Transverse colon (tissue), 4 donors: ENCODE measurements at regions not wholly inside any gene's neighbourhood (a gene's known extent, or its start where the extent isn't known, plus 50 kb on each side); places are given as distances from the start of the nearest gene placed in this dataset.

Experiments
- DNase-seq: peaks from one replicate; pipeline ENCODE4 v3.0.0-alpha.2; 2019
- H3K27ac ChIP-seq, 4 donors: fragments of 200-600 bp; sonication (generic); 2 replicates each; pipeline ENCODE4 v1.5.1; 2016 to 2018; ENCODE audit warnings: inconsistent platforms in 4 of 4
- H3K27me3 ChIP-seq: fragments of 200-600 bp; sonication (generic); 2 replicates; pipeline ENCODE4 v1.5.1; 2017; ENCODE audit warnings: inconsistent platforms
- H3K36me3 ChIP-seq, 4 donors: fragments of 200-600 bp; sonication (generic); 2 replicates each; pipeline ENCODE4 v1.5.1; 2017 to 2019; ENCODE audit warnings: inconsistent platforms in 4 of 4
- H3K4me1 ChIP-seq, 4 donors: fragments of 200-600 bp; sonication (generic); 2 replicates each; pipeline ENCODE4 v1.5.1; 2017 to 2020; ENCODE audit warnings: inconsistent platforms in 4 of 4
- H3K4me3 ChIP-seq, 4 donors: fragments of 200-600 bp; sonication (generic); 1 replicate in 1 of 4; 2 replicates in 3 of 4; pipeline versions ENCODE4 v1.5.1 to v1.6.1; 2017 to 2019; ENCODE audit warnings: inconsistent platforms in 4 of 4
- H3K9me3 ChIP-seq, 2 donors: fragments of 200-600 bp; sonication (generic); 2 replicates each; pipeline ENCODE4 v1.5.1; 2017 to 2019; ENCODE audit warnings: inconsistent platforms in 2 of 2
- EP300 ChIP-seq: sonication (generic); formaldehyde crosslinking; IDR thresholded peaks from one replicate; pipeline ENCODE4 v1.6.1; 2017; ENCODE audit warnings: antibody characterized with exemption, low read depth
- POLR2A ChIP-seq: fragments of 450-650 bp; IDR thresholded peaks from one replicate; pipeline ENCODE4 v1.6.1; 2016; ENCODE audit warnings: antibody characterized with exemption, mild to moderate bottlenecking, moderate library complexity
- POLR2AphosphoS5 ChIP-seq, 3 donors: sonication (generic); formaldehyde crosslinking; IDR thresholded peaks; one replicate each; pipeline ENCODE4 v1.6.1; 2016; ENCODE audit warnings: antibody characterized with exemption in 3 of 3
- WGBS, 2 donors: methylation state at CpG; one replicate each; pipeline ENCODE4 v1.1.5; 2018; ENCODE audit warnings: low coverage in 1 of 2; 5-methylcytosine and 5-hydroxymethylcytosine counted together
- in situ Hi-C, 4 donors: fragments of 200-750 bp; cut with MboI; loops; one replicate each; pipeline versions ENCODE4 v1.15.0 to v1.15.1; 2017; ENCODE audit warnings: low sequenced_read_pairs in 3 of 4, low pct_ligation_motif_present in 1 of 4, low pct_unique_long_range_greater_than_20kb in 1 of 4
- intact Hi-C: fragments of 100-400 bp; cut with DNase I; formaldehyde crosslinking; loops from one replicate; pipeline ENCODE4 v1.15.1; 2023; ENCODE audit warnings: low total_unique reads
- TF ChIP-seq, protein P1 (sequence below), 5 experiments: fragments of 200-600 bp in 3 of 5; fragments of 450-650 bp in 2 of 5; sonication (generic) in 3 of 5; IDR thresholded peaks; 1 replicate in 2 of 5; 2 replicates in 3 of 5; pipeline ENCODE4 v1.5.1; 2016 to 2017; ENCODE audit warnings: antibody characterized with exemption in 5 of 5, inconsistent platforms in 3 of 5, mild to moderate bottlenecking in 2 of 5, moderate library complexity in 1 of 5

DNA sequence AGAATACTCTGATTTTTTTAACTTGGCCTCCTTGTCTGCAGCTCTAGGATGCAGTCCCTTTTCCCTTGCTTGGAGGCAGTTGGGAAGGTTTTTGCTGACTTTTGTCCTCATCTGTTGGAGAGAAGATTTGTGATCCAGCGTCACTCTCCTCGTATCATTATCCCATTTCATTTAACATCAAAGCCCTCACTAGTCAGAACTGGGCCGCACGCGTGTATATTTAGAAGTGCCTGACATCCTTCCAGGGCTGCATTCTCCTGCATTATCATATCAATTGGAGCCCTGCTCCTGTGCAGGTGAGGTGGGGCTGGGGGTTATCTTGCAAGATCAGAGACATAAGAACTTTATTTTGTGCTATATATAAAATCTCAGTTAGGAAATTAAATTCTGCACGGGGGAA is 435.1 kb upstream of the HS6ST1 start:
- Histone ChIP-seq H3K36me3 (no peaks in the 10 kb centered on the region), H3K27me3 (no peaks in the 10 kb centered on the region), H3K9me3 (no peaks in the 10 kb centered on the region), H3K27ac (no peak overlapping the region), H3K4me1 (no peaks in the 10 kb centered on the region), H3K4me3 (no peak overlapping the region)
- no peak for DNase-seq
- in situ Hi-C loops (no loop called here), intact Hi-C loops (no loop called here)
- TF ChIP-seq, protein P1, sequence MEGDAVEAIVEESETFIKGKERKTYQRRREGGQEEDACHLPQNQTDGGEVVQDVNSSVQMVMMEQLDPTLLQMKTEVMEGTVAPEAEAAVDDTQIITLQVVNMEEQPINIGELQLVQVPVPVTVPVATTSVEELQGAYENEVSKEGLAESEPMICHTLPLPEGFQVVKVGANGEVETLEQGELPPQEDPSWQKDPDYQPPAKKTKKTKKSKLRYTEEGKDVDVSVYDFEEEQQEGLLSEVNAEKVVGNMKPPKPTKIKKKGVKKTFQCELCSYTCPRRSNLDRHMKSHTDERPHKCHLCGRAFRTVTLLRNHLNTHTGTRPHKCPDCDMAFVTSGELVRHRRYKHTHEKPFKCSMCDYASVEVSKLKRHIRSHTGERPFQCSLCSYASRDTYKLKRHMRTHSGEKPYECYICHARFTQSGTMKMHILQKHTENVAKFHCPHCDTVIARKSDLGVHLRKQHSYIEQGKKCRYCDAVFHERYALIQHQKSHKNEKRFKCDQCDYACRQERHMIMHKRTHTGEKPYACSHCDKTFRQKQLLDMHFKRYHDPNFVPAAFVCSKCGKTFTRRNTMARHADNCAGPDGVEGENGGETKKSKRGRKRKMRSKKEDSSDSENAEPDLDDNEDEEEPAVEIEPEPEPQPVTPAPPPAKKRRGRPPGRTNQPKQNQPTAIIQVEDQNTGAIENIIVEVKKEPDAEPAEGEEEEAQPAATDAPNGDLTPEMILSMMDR (IDR thresholded peaks at IDR 0.05), result no peak
- WGBS, 2 donors, result 80 to 94% methylated on average over 5 to 6 of the region's 6 CpGs

DNA sequence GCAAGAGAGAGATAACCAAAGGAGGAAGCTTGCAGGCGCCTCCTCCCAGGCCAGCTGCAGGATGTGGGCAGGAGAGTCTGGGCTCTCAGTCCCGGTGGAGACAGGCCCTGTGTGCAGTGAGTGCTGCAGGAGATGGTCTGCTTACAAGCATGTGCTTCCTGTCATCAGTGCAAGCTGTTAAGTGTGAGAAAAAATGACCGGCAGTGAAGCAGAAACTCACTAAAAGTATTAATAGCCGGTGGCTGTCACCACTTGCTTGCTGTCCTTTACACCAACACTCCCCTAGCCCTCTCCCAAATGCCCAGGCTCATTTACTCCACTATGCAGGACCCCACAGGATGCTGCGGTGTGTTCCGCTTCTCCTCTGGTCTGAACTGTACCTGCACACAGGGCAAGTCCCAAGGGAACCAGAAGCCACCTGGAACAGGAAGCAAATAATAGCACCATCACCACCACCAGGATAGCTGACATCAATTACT is 435.6 kb upstream of the HS6ST1 start:
- in situ Hi-C loops, result no loop called here
- no peaks in the 10 kb centered on the region for H3K4me1 ChIP-seq
- no peak for TF ChIP-seq POLR2AphosphoS5 (IDR thresholded peaks at IDR 0.05)
- TF ChIP-seq EP300, result no peak
- TF ChIP-seq POLR2A, result no peak
- TF ChIP-seq, protein P1 (IDR thresholded peaks at IDR 0.05), result no peak

DNA sequence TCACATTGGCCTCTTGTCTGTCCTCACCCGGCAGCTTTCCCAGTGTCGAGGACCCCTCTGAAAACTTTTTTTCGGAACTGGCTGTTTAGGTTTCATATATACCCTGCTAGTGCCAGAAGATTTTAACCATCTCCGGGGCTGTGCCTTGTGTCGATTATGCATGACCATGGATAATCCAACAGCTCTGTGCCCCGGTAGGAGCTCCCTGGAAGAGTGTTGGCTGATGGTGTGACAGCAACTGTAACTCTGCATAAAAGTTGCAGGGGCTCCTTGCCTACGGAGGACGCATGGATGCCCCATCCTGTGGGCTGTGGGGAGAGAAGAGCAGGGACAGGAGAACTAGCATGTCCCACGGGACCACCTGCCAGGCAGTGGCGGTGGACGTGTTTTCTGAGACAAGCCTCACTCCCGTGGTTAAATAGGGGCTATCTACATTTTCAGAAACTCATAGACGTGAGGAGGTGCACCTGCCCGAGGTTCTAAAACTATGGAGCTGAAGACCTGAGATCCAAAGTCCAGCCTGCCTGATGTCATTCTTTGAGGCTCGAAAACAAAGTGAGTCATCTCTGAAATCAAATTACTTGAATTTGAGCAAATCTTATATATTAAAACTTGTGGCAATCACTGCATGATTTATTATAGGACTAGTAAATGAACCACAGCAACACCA is 437.2 kb upstream of the HS6ST1 start:
- no peaks in the 10 kb centered on the region for H3K36me3 ChIP-seq
- H3K4me1 ChIP-seq, result no peaks in the 10 kb centered on the region
- H3K27ac ChIP-seq, result no peak overlapping the region
- DNase-seq, result no peak
- in situ Hi-C loops, result no loop called here
- no peak overlapping the region for H3K4me3 ChIP-seq
- no peaks in the 10 kb centered on the region for H3K27me3 ChIP-seq
- TF ChIP-seq EP300, result no peak
- no peak for TF ChIP-seq POLR2A
- TF ChIP-seq, protein P1 (IDR thresholded peaks at IDR 0.05), result peak in 1 of 5 experiments; percentile 2
- no peak for TF ChIP-seq POLR2AphosphoS5 (IDR thresholded peaks at IDR 0.05)
- intact Hi-C loops, result no loop called here
- 57 to 59% methylated on average over 9 to 15 of the region's 15 CpGs for WGBS, 2 donors
- no peaks in the 10 kb centered on the region for H3K9me3 ChIP-seq

More for the DNA sequence above, 435.6 kb upstream of the HS6ST1 start:
- intact Hi-C loops, result no loop called here
- DNase-seq, result peak; percentile 26
- no peaks in the 10 kb centered on the region for H3K36me3 ChIP-seq
- H3K4me3 ChIP-seq, result no peak overlapping the region
- H3K9me3 ChIP-seq, result no peaks in the 10 kb centered on the region
- H3K27me3 ChIP-seq, result no peaks in the 10 kb centered on the region
- H3K27ac ChIP-seq, result no peak overlapping the region
- 51% methylated on average over 6 of the region's 6 CpGs; no CpG with 5 or more reads in 1 of the 2 donors for WGBS, 2 donors

DNA sequence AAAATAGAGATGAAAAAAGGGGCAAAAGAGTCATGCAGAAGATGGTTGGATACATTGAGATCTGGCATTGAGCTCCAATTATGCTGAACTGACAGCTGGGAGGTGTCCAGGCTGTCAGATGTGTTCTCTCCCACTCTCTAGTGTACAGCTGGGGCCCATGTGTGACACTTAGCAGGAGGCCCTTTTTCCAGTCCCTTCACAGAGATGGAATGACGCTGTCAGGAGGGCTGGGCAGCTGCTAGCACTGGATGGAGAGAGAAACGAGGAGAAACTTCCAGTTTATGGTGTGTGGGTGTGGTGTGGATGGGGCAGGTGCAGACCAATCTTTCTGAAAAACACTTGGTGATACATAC is 437.7 kb upstream of the HS6ST1 start:
- in situ Hi-C loops (no loop called here), intact Hi-C loops (no loop called here)
- Histone ChIP-seq H3K4me3 (no peak overlapping the region), H3K4me1 (no peaks in the 10 kb centered on the region), H3K36me3 (no peaks in the 10 kb centered on the region), H3K27me3 (no peaks in the 10 kb centered on the region), H3K9me3 (no peaks in the 10 kb centered on the region), H3K27ac (no peak overlapping the region)
- no peak for DNase-seq
- TF ChIP-seq, protein P1 (IDR thresholded peaks at IDR 0.05), result no peak
- TF ChIP-seq POLR2AphosphoS5 (IDR thresholded peaks at IDR 0.05) (no peak), EP300 (no peak), POLR2A (no peak)
- WGBS, 2 donors, result 0 to 11% methylated on average over 1 to 2 of the region's 2 CpGs
